GM20431 (cell line): ENCODE measurements at regions not wholly inside any gene's neighbourhood (a gene's known extent, or its start where the extent isn't known, plus 50 kb on each side); places are given as distances from the start of the nearest gene placed in this dataset.

Source experiments
- in situ Hi-C: fragments of 300-500 bp; cut with MseI, MboI; formaldehyde crosslinking; loops from one replicate; pipeline ENCODE4 v1.15.0; 2020; ENCODE audit warnings: low sequenced_read_pairs; ENCODE audit not compliant: unreplicated experiment

DNA sequence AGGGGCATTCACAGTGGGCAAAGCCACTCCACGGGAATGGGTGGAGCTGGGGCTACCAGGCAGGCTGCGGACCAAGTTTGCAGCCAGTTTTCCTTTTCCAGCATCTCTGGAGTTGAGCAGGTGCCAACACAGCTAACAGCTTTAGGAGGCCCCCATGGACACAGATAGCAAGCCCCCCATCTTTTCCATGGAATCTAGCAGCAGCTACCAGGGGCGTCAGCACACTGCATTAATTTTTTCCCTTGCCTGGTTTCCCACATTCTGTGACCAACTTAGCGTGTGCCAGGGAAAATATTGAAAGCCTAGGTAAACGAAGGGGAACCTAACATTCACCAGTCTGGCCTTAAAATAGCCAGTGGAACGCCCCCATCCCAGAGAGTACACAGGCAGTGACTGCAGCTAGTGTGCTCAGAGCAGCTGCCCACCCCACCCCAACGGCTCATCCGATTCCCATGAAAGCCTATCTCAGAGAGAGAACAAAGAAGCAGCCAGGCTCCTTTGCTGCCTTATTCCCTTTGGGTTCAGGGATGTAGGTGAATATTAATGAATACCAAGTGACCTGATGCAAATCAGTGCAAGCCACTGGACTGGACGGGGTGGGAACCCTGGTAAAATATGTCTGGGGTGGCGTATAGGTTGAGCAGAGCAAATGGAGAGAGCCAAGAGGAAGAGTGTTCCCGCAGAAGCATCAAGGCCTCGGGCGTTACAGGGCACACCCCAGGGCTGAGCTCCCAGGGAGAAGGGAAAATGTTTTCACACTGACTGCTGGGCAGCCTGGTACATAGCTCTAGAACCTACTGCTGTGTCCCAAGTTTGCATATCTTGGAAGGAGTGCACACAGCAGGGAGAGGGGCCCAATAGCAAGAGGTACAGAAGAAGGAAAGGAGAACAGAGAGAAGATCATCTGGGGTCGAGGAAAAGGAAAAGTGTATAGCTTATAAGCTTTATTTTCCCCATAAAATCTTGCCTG, 73.9 kb upstream of the SOX9 start:
- in situ Hi-C loops, result no loop called here

DNA sequence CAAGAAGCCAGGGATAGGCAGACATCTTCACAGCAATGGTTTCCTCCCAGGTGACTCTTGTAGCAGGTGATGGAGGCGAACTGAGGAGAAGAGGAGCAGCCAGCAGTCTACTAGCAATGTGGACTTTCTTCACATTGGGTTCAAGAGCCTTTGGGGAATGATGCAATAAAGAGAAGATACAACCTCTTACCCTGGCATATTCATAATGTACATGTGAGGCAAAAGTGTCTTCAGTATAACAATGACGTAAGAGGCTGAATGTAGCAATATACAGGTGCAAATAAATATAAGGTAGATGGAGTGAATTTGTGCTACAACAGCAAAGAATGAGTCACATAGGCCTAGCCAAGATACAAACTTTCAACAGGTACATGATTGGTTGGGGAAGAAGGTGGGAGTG, 70.9 kb upstream of the SOX9 start:
- in situ Hi-C loops, result no loop called here

DNA sequence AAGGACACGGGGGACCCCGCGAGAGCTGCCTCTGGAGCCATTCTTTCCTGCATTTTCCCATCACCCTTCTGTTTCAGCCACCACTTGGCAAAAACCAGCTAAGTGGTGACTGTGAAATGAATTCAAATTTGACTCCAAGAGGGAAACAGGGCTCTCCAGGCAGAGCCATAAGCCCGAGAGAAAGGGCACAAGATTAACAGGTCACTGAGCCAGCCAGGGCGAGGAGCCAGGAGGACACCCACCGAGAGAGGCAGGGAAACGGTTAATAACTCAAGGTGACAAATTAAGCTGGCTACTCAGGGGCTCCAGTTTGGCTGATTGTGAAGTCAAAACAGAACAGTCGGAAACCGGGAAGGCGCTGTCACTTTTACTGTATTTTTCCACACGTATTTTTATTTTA, 67.8 kb upstream of the SOX9 start:
- in situ Hi-C loops, result no loop called here

DNA sequence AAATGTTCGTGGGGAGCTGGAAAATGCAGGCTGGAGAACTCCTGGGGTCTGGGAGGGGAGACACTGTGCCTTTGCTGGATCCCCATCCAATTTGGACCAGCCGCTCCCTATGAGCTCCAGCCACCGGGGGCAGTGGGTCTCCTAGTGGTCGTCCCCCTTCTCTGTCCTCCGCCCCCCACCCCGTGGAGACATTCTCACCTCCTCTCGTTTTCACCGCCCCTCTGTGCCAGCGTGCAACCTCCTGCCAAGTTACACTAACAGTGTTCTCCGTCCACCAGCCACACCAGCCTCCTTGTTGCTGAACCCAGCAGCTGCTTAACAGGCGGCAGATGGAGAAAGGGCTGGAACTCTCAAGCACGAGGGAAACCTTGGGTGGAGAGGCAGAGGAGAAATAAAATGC, 67.4 kb upstream of the SOX9 start:
- in situ Hi-C loops, result no loop called here

DNA sequence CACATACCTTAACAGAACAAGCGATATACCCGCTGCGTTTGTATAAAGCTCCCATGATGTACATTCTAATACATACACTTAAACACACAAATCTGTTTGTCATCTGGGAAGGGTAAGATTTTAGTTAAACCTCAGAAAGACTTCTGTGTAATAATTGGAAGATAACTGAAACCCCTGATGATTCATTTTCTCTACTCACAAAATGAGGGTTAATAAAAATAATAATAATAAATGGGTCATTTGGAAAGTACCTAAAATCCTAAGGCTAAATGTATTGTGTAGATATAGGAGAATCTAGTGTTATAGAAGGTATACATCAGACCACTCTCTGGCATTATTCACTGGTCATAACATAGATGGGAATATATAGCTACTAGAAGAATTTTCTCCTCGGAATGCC, 64.7 kb upstream of the SOX9 start:
- in situ Hi-C loops, result no loop called here

DNA sequence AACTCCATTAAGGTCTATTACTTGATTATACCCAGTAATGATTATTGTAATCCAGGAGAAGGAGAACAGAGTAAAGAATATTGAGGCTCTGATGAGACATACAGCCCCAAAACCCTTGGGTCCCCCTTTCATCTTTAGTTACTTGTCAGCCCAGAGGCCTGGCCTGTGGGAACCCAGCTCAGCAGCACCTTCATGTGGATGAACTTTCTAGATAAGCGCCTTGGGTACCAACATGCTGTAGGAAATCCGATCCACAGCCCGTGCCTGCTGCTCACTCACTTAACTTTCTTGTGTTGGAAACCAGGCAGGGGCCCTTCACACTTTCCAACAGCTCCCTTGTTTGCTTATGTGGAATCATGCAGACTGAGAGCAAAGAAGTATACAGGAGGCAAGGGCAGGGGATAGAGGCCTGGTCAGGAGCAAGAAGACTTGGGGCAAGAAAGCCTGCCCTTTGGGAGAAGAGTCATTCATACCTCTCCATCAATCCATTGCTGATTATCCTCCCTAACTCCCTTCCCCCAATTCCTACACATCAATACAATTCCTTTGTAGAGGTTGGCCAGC, 64.0 kb upstream of the SOX9 start:
- in situ Hi-C loops, result no loop called here

DNA sequence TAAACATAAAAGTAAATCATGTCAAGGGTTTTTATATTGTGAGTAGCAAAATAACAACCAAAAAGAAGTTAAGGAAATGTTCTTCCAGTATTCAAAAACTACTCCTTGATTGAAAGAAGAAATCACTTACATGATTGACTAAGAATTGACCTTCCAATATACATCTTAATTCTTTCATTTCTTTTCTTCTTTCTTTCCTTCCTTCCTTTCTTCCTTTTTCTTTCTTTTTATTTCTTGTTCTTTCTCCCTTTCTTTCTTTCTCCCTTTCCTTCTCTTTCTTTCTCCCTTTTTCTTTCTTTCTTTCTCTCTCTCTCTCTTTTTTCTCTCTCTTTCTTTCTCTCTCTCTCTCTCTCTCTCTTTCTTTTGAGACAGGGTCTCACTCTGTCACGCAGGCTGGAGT, 60.7 kb upstream of the SOX9 start:
- in situ Hi-C loops, result no loop called here

DNA sequence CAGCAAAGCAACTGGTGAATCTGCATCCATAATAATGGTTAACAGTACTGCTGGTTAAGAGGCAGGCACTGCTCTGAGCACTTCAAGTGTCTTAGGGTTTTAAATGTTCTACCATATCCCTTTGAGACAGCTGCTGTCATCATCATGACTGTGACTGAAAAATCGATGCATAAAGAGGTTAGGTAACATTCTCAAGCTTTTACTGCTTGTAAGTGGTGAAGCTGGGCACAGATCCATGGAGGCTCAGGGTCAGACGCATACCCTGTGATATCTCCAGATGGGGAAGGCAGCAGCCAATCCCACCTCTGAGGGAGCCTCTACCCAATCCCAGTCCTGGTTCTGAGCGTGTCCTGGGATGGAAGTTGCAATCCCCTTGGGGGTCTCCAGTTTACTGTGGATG, 57.6 kb upstream of the SOX9 start:
- in situ Hi-C loops, result no loop called here

DNA sequence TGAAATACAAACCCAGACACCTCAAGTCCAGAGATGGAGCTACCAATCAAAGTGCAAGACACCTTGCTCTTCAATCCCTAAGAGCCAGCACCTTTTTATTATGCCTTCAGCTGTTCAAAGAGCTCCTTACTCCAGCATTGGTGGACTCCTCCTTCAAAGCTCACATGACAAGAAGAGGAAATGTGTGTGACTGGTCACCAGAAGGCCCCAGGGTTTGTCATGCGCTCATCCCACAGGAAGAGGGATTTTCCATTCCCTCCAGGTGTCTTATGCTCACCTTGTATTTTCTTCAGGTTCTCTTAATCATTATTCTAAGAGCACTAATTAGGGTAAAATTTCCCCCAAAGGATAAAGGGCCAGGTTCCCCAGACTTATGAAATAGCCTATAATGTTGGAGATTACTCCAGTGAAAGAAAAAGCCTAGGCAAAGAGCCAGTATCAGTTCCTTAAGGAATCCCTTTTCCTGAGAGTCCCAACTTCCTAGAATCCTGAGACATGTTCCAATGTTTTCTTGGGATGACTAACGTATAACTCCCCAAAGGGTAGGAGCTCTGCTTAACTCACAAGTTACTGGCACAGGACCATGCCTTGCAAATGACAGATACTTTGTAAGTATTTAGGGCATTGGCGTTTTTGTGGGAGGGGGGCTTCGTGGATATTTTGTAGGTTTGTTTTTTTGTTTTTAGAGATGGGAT, 56.9 kb upstream of the SOX9 start:
- in situ Hi-C loops, result no loop called here

DNA sequence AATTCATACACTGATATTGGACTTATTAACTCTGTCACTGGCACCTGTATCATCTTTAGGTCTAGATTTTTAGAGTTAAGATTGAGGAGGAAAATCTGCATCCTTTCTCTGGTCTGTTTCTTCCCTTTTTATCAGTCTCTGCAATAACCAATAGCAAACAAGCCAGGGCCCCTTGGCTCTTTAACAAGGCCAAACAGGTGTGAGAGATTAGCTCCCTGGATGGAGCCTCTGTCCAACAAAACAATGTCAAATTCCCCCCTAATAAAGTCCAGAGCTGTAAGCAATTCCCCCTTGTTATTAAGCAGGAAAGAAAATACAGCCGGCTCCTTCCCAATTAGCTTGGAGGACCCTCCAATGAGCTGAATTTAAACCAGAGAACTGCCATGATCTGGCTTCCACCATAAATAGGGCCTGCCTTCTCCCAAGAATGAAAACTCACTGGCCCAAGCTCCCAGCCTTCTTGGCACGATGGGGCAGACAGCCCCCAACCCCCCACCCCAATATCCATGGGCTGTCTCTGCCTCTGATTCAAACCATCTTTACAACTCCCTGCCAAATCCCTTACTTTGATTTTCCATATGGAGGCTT, 56.1 kb upstream of the SOX9 start:
- in situ Hi-C loops, result no loop called here

DNA sequence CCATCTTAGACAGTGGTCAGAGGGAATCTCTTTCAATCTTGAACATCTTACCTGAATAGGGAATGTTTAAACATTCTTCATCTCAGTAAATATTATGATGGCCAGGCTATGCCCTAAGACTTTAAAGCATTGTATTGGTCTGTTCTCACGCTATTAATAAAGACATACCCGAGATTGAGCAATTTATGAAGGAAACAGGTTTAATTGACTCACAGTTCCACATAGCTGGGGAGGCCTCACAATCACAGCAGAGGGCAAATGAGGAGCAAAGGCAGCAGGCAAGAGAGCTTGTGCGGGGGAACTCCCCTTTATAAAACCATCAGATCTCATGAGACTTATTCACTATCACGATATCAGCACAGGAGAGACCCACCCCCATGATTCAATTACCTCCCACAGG, 55.3 kb upstream of the SOX9 start:
- in situ Hi-C loops, result no loop called here

DNA sequence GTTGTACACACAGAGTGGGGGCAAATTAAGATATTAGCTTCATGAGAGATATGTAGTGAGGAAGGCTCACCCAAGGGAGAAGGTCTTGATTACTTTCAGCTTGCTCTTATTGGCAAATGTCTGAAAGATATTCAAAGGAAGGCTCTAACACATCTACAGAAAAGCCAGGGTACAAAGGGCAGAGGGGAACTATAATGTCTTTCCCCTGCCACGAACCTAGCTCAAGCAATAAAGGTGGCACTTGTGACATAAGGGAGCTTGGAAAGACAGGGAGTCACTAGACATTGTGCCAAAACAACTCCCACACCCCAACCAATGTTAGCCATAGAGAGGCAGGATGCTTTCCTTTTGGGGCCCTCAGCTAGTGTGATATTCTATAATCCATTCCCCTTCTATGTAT, 52.2 kb upstream of the SOX9 start:
- in situ Hi-C loops, result no loop called here

DNA sequence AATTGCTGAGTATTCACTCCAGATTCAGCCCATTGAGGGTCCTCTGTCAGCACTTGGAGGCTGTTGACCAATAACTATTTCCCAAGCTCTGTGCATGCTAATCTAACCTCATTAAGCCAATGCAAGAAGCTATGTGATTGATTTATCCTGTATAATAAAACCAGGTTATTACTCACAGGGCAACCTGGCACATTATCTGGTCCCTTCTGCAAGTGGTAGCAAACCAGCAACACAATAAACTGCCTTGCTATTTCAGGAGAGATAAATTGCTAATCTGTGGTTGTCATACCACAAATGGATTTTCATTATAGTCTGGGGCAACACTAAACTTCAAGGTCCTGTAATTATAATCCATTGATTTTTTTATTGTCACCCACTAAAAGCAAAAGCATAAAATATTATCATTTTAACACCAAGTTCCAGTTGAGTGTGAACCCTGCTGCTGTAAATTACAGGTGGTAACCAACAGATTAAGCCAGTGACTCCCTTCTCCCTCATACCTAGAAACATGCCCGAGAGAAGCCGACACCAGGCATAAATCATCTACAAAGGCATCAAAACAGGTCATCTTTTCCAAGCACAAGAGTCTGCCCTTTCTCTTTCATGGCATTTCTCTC, 51.1 kb upstream of the SOX9 start:
- in situ Hi-C loops, result no loop called here
